ENCODE measurements at regions not wholly inside any gene's neighbourhood (a gene's known extent, or its start where the extent isn't known, plus 50 kb on each side); places are given as distances from the start of the nearest gene placed in this dataset.
"Not testable (repeated sequence)": the region's sequence is repeated elsewhere in the genome, so short reads cannot be mapped to it uniquely, and the experiment has no call there.

GRCh38 chr13:109998684-109999533, 212.5 kb upstream of the IRS2 start:
- Histone ChIP-seq H3K27ac (ENCODE audit: low read depth in 1 of 3, low read length in 2 of 3) (no peak overlapping the region), H3K4me1 (ENCODE audit: control insufficient read depth in 3 of 3, insufficient read depth in 2 of 3, low read depth in 1 of 3, low read length in 2 of 3) (no peaks in the 10 kb centered on the region), H3K9me3 (ENCODE audit: control insufficient read depth in 2 of 2, insufficient read depth in 1 of 2, low read depth in 1 of 2, low read length in 1 of 2) (no peaks in the 10 kb centered on the region), H3K36me3 (ENCODE audit: control insufficient read depth in 3 of 3, insufficient read depth in 2 of 3, low read depth in 1 of 3, low read length in 3 of 3) (no peaks in the 10 kb centered on the region), H3K4me3 (ENCODE audit: low read depth in 1 of 3, low read length in 3 of 3) (no peak overlapping the region), H3K27me3 (ENCODE audit: control insufficient read depth in 3 of 3, insufficient read depth in 3 of 3, low read length in 3 of 3) (peaks cover 0 to 16% (median 0%) of the 10 kb centered on the region in 3 donors)
- WGBS, 3 donors, result 34 to 43% (median 38%) methylated on average over 5 of the region's 5 CpGs
- no peak for FAIRE-seq
- no peak for DNase-seq

GRCh38 chr13:109998037-109998436, 211.7 kb upstream of the IRS2 start:
- Histone ChIP-seq H3K9me3 (ENCODE audit: control insufficient read depth in 2 of 2, insufficient read depth in 1 of 2, low read depth in 1 of 2, low read length in 1 of 2) (no peaks in the 10 kb centered on the region), H3K4me1 (ENCODE audit: control insufficient read depth in 3 of 3, insufficient read depth in 2 of 3, low read depth in 1 of 3, low read length in 2 of 3) (no peaks in the 10 kb centered on the region), H3K36me3 (ENCODE audit: control insufficient read depth in 3 of 3, insufficient read depth in 2 of 3, low read depth in 1 of 3, low read length in 3 of 3) (no peaks in the 10 kb centered on the region), H3K27ac (ENCODE audit: low read depth in 1 of 3, low read length in 2 of 3) (no peak overlapping the region), H3K27me3 (ENCODE audit: control insufficient read depth in 3 of 3, insufficient read depth in 3 of 3, low read length in 3 of 3) (peaks cover 0 to 16% (median 0%) of the 10 kb centered on the region in 3 donors), H3K4me3 (ENCODE audit: low read depth in 1 of 3, low read length in 3 of 3) (no peak overlapping the region)
- WGBS, 3 donors, result 57 to 78% (median 72%) methylated on average over 1 of the region's 1 CpG
- FAIRE-seq (no peak), DNase-seq (no peak)

DNA sequence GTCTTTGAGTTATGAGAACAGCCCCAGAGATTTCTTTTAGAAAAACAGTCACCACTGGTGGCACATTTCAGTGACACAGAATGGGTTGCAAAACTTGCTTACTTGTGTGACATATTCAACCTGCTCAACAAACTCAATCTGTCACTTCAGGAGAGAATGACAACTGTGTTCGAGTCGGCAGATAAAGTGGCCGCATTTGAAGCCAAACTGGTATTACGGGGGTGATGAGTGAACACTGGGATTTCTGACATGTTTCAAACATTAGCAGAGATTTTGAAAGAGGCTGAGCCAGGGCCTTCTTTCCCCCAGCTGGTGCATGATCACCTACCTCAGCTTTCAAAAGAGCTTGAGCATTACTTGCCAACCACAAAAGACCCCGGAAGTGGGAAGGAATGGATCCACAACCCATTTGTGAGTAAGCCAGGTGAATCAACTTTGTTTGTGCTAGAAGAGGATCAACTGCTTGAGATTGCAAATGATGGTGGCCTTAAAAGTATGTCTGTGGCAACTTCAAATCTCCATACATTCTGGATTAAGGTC, 210.7 kb upstream of the IRS2 start:
- WGBS, 3 donors, result 78 to 85% (median 79%) methylated on average over 5 of the region's 5 CpGs
- H3K27ac ChIP-seq (ENCODE audit: low read depth in 1 of 3, low read length in 2 of 3); H3K4me3 ChIP-seq (ENCODE audit: low read depth in 1 of 3, low read length in 3 of 3); H3K36me3 ChIP-seq (ENCODE audit: control insufficient read depth in 3 of 3, insufficient read depth in 2 of 3, low read depth in 1 of 3, low read length in 3 of 3); H3K9me3 ChIP-seq (ENCODE audit: control insufficient read depth in 2 of 2, insufficient read depth in 1 of 2, low read depth in 1 of 2, low read length in 1 of 2); H3K4me1 ChIP-seq (ENCODE audit: control insufficient read depth in 3 of 3, insufficient read depth in 2 of 3, low read depth in 1 of 3, low read length in 2 of 3); FAIRE-seq; DNase-seq: not testable (repeated sequence)
- H3K27me3 ChIP-seq (ENCODE audit: control insufficient read depth in 3 of 3, insufficient read depth in 3 of 3, low read length in 3 of 3), result peaks cover 0 to 16% (median 0%) of the 10 kb centered on the region in 3 donors

DNA sequence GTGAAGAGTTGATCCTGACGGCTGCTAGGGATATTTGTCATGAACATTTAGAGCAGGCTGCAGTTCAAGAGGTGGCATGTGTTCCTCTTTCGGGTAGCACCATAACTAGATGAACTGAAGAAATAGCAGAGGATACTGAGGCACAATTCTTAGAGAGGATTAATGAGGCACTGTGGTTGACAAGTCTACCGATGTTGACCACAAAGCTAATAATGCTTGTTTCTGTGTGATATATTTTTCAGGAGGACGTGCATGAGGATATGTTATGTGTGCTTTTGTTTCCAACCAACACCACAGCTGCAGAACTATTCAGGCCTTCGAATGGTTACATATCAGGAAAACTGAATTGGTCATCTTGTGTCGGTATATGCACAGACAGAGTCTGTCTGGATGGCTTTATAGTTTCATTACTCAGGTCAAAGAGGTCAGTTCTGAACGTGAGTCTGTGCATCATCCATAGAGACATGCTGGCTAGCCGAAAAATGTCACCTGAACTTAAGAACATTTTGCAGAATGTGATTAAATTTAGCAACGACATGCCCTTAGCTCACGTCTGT, 210.1 kb upstream of the IRS2 start:
- WGBS, 3 donors, result 76 to 82% (median 80%) methylated on average over 10 of the region's 10 CpGs
- peaks cover 0 to 16% (median 0%) of the 10 kb centered on the region in 3 donors for H3K27me3 ChIP-seq (ENCODE audit: control insufficient read depth in 3 of 3, insufficient read depth in 3 of 3, low read length in 3 of 3)
- no peak overlapping the region for H3K4me3 ChIP-seq (ENCODE audit: low read depth in 1 of 3, low read length in 3 of 3)
- DNase-seq, result no peak
- H3K36me3 ChIP-seq (ENCODE audit: control insufficient read depth in 3 of 3, insufficient read depth in 2 of 3, low read depth in 1 of 3, low read length in 3 of 3), result no peaks in the 10 kb centered on the region
- FAIRE-seq, result no peak
- H3K27ac ChIP-seq (ENCODE audit: low read depth in 1 of 3, low read length in 2 of 3), result no peak overlapping the region
- no peaks in the 10 kb centered on the region for H3K9me3 ChIP-seq (ENCODE audit: control insufficient read depth in 2 of 2, insufficient read depth in 1 of 2, low read depth in 1 of 2, low read length in 1 of 2)
- no peaks in the 10 kb centered on the region for H3K4me1 ChIP-seq (ENCODE audit: control insufficient read depth in 3 of 3, insufficient read depth in 2 of 3, low read depth in 1 of 3, low read length in 2 of 3)

- no peak for FAIRE-seq
- WGBS, 3 donors, result 87 to 90% (median 90%) methylated on average over 2 of the region's 2 CpGs
- no peak for DNase-seq
- no peak overlapping the region for H3K27ac ChIP-seq (ENCODE audit: low read depth in 1 of 3, low read length in 2 of 3)
- H3K4me3 ChIP-seq (ENCODE audit: low read depth in 1 of 3, low read length in 3 of 3), result no peak overlapping the region
- H3K9me3 ChIP-seq (ENCODE audit: control insufficient read depth in 2 of 2, insufficient read depth in 1 of 2, low read depth in 1 of 2, low read length in 1 of 2), result no peaks in the 10 kb centered on the region
- no peaks in the 10 kb centered on the region for H3K4me1 ChIP-seq (ENCODE audit: control insufficient read depth in 3 of 3, insufficient read depth in 2 of 3, low read depth in 1 of 3, low read length in 2 of 3)
- H3K27me3 ChIP-seq (ENCODE audit: control insufficient read depth in 3 of 3, insufficient read depth in 3 of 3, low read length in 3 of 3), result peaks cover 0 to 9% (median 0%) of the 10 kb centered on the region in 3 donors
- H3K36me3 ChIP-seq (ENCODE audit: control insufficient read depth in 3 of 3, insufficient read depth in 2 of 3, low read depth in 1 of 3, low read length in 3 of 3), result no peaks in the 10 kb centered on the region
Observed at GRCh38 chr13:109995578-109995977, 209.2 kb upstream of the IRS2 start.

DNA sequence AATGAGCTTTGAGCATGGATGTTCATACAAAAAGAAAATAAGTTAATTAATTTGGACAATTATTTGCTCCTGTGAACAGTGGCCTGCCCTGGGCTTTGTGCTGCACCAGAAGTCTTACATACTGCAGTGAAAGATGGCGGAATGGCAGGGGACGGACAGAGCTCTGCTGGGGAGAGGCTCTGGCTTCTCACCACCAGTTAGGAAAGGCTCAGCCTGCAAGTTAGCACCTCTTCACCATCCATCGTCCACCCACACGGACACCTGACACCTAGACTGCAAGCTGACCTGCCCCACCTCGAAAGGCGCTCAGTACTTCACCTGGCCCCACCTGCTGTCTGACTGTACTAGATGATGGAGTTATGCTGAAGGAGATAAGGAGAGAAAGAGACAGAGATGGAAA, 203.9 kb upstream of the IRS2 start:
- DNase-seq, result no peak
- Histone ChIP-seq H3K27ac (ENCODE audit: low read depth in 1 of 3, low read length in 2 of 3) (no peak overlapping the region), H3K4me1 (ENCODE audit: control insufficient read depth in 3 of 3, insufficient read depth in 2 of 3, low read depth in 1 of 3, low read length in 2 of 3) (no peaks in the 10 kb centered on the region), H3K4me3 (ENCODE audit: low read depth in 1 of 3, low read length in 3 of 3) (no peak overlapping the region), H3K9me3 (ENCODE audit: control insufficient read depth in 2 of 2, insufficient read depth in 1 of 2, low read depth in 1 of 2, low read length in 1 of 2) (no peaks in the 10 kb centered on the region), H3K36me3 (ENCODE audit: control insufficient read depth in 3 of 3, insufficient read depth in 2 of 3, low read depth in 1 of 3, low read length in 3 of 3) (no peaks in the 10 kb centered on the region), H3K27me3 (ENCODE audit: control insufficient read depth in 3 of 3, insufficient read depth in 3 of 3, low read length in 3 of 3) (no peaks in the 10 kb centered on the region)
- 79 to 90% (median 88%) methylated on average over 6 of the region's 6 CpGs for WGBS, 3 donors
- FAIRE-seq, result no peak

DNA sequence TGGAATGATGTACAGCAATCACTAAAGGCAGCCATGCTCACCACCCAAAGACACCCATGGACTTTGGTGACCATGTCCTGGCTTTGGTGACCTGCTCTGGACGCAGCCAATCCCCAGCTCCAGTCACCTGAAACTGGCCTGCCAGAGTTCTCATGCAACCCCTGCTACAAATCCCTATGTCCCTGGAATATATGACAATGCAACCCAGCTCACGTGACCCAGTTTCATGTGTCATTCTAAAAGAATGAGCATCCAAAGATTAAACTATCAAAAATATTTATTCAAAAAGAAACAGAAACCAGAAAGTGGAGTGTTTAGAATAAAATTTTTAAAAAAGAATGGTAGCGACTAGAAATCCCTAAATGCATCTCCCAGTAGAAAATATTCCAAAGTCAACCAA, 203.3 kb upstream of the IRS2 start:
- Histone ChIP-seq H3K27me3 (ENCODE audit: control insufficient read depth in 3 of 3, insufficient read depth in 3 of 3, low read length in 3 of 3) (no peaks in the 10 kb centered on the region), H3K27ac (ENCODE audit: low read depth in 1 of 3, low read length in 2 of 3) (no peak overlapping the region), H3K4me3 (ENCODE audit: low read depth in 1 of 3, low read length in 3 of 3) (no peak overlapping the region), H3K4me1 (ENCODE audit: control insufficient read depth in 3 of 3, insufficient read depth in 2 of 3, low read depth in 1 of 3, low read length in 2 of 3) (no peaks in the 10 kb centered on the region), H3K36me3 (ENCODE audit: control insufficient read depth in 3 of 3, insufficient read depth in 2 of 3, low read depth in 1 of 3, low read length in 3 of 3) (no peaks in the 10 kb centered on the region), H3K9me3 (ENCODE audit: control insufficient read depth in 2 of 2, insufficient read depth in 1 of 2, low read depth in 1 of 2, low read length in 1 of 2) (no peaks in the 10 kb centered on the region)
- no peak for FAIRE-seq
- WGBS, 3 donors, result 76 to 85% (median 79%) methylated on average over 3 of the region's 3 CpGs
- DNase-seq, result no peak

- DNase-seq (no peak), FAIRE-seq (no peak)
- H3K4me3 ChIP-seq (ENCODE audit: low read depth in 1 of 3, low read length in 3 of 3), result no peak overlapping the region
- WGBS, 3 donors, result 65 to 79% (median 77%) methylated on average over 4 of the region's 4 CpGs
- H3K27me3 ChIP-seq (ENCODE audit: control insufficient read depth in 3 of 3, insufficient read depth in 3 of 3, low read length in 3 of 3), result no peaks in the 10 kb centered on the region
- H3K36me3 ChIP-seq (ENCODE audit: control insufficient read depth in 3 of 3, insufficient read depth in 2 of 3, low read depth in 1 of 3, low read length in 3 of 3), result no peaks in the 10 kb centered on the region
- no peaks in the 10 kb centered on the region for H3K9me3 ChIP-seq (ENCODE audit: control insufficient read depth in 2 of 2, insufficient read depth in 1 of 2, low read depth in 1 of 2, low read length in 1 of 2)
- H3K4me1 ChIP-seq (ENCODE audit: control insufficient read depth in 3 of 3, insufficient read depth in 2 of 3, low read depth in 1 of 3, low read length in 2 of 3), result no peaks in the 10 kb centered on the region
- H3K27ac ChIP-seq (ENCODE audit: low read depth in 1 of 3, low read length in 2 of 3), result no peak overlapping the region
Observed at GRCh38 chr13:109989155-109989554, 202.8 kb upstream of the IRS2 start.
